Caco-2 (cell line): ENCODE measurements at regions not wholly inside any gene's neighbourhood (a gene's known extent, or its start where the extent isn't known, plus 50 kb on each side); places are given as distances from the start of the nearest gene placed in this dataset.

ENCODE experiments used
- BruUV-seq: library from RNA; stranded (reverse); fragments of 400-500 nt; replicated peaks from 2 replicates; lab custom pipeline; 2021; lab: Mats Ljungman, UMichigan
- CTCF ChIA-PET: fragments of 300-600 bp; sonication (Branson Sonifier 250); formaldehyde crosslinking; loops from one replicate; lab custom pipeline; 2022; ENCODE audit warnings: antibody characterized with exemption; lab: Charles Lee
- POLR2A ChIA-PET: fragments of 300-600 bp; sonication (Branson Sonifier 250); formaldehyde crosslinking; loops from one replicate; lab custom pipeline; 2022; ENCODE audit warnings: antibody characterized with exemption; lab: Charles Lee
- DNase-seq, 2 experiments: peaks; one replicate each; pipeline versions ENCODE4 v3.0.0 to v3.0.0-alpha.2; 2020 to 2022
- H3K27me3 ChIP-seq: replicated peaks from 2 replicates; pipeline ENCODE4 v1.6.0; 2011; ENCODE audit warnings: low read length; ENCODE audit not compliant: control insufficient read depth, insufficient read depth
- H3K36me3 ChIP-seq: 2 replicates; pipeline ENCODE4 v1.5.1; 2011; ENCODE audit warnings: low read length; ENCODE audit not compliant: control insufficient read depth, insufficient read depth
- H3K4me1 ChIP-seq: fragments of 250-450 bp; sonication (Bioruptor Pico); 2 replicates; pipeline ENCODE4 v1.5.1; 2020; ENCODE audit warnings: mild to moderate bottlenecking
- H3K4me3 ChIP-seq: 2 replicates; pipeline ENCODE4 v1.5.1; 2011; ENCODE audit warnings: low read depth, mild to moderate bottlenecking, control low read depth, low read length
- H3K9me3 ChIP-seq: fragments of 250-450 bp; sonication (Bioruptor Pico); 2 replicates; pipeline ENCODE4 v1.5.1; 2020; ENCODE audit warnings: mild to moderate bottlenecking, moderate library complexity
- H3K27ac Mint-ChIP-seq: one replicate; pipeline ENCODE4 v1.8.0; 2022; ENCODE audit warnings: mixed read lengths; ENCODE audit not compliant: unreplicated experiment
- H3K27me3 Mint-ChIP-seq: one replicate; pipeline ENCODE4 v1.8.0; 2022; ENCODE audit warnings: mixed read lengths; ENCODE audit not compliant: insufficient read depth, unreplicated experiment
- H3K36me3 Mint-ChIP-seq: one replicate; pipeline ENCODE4 v1.8.0; 2022; ENCODE audit warnings: mild to moderate bottlenecking, mixed read lengths; ENCODE audit not compliant: insufficient read depth, unreplicated experiment
- H3K4me1 Mint-ChIP-seq: one replicate; pipeline ENCODE4 v1.8.0; 2022; ENCODE audit warnings: low read depth, mixed read lengths; ENCODE audit not compliant: unreplicated experiment
- H3K4me3 Mint-ChIP-seq: one replicate; pipeline ENCODE4 v1.8.0; 2022; ENCODE audit warnings: mild to moderate bottlenecking, moderate library complexity, mixed read lengths; ENCODE audit not compliant: unreplicated experiment
- H3K9me3 Mint-ChIP-seq: one replicate; pipeline ENCODE4 v1.8.0; 2022; ENCODE audit warnings: mixed read lengths; ENCODE audit not compliant: unreplicated experiment
- CTCF ChIP-seq, 2 experiments: fragments of 200-600 bp in 1 of 2; IDR thresholded peaks; 1 replicate in 1 of 2; 2 replicates in 1 of 2; pipeline versions ENCODE4 v1.5.1 to v1.8.0; 2011 to 2022; ENCODE audit warnings: antibody characterized with exemption in 1 of 2, control low read depth in 1 of 2, inconsistent platforms in 1 of 2, low read depth in 1 of 2, low read length in 1 of 2, mild to moderate bottlenecking in 1 of 2, moderate library complexity in 1 of 2; ENCODE audit not compliant: insufficient read depth in 1 of 2, severe bottlenecking in 1 of 2, unreplicated experiment in 1 of 2
- intact Hi-C: fragments of 100-400 bp; cut with micrococcal nuclease; formaldehyde crosslinking; loops from one replicate; pipeline ENCODE4 v1.10.0; 2022; ENCODE audit not compliant: unreplicated experiment

DNA sequence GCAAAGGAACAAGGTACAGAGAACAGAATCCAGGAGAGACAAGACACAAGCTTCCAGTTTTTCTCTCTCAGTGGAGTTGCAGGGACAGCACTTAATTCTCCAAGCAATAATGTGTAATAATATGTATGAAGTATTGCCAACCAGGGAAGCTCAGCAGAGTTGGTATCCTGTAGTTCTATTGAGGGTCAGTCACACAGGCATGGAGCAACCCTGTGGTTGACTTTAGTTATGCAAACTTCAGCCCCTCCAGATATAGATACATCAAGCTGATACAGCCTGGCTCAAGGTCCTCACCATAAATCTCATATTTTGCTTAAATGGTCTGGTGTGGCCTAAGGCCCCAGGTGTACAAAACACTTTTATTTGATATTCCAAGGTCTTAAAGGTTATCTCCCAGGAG lies 248.6 kb upstream of the EPHA5 start:
- Histone ChIP-seq H3K27me3 (no peaks in the 10 kb centered on the region), H3K4me3 (no peak overlapping the region), H3K4me1 (no peaks in the 10 kb centered on the region), H3K36me3 (no peaks in the 10 kb centered on the region), H3K9me3 (no peaks in the 10 kb centered on the region)
- no peak for TF ChIP-seq CTCF (IDR thresholded peaks at IDR 0.05; ENCODE audit: insufficient read depth in 1 of 2, low read depth in 1 of 2, low read length in 1 of 2, severe bottlenecking in 1 of 2, unreplicated experiment in 1 of 2)
- POLR2A ChIA-PET = no interaction called here
- intact Hi-C loops = no loop called here
- BruUV-seq = no TSS peak
- Mint-ChIP-seq H3K4me3 (no peak overlapping the region), H3K9me3 (no peaks in the 10 kb centered on the region), H3K36me3 (no peaks in the 10 kb centered on the region), H3K4me1 (no peaks in the 10 kb centered on the region), H3K27ac (no peak overlapping the region), H3K27me3 (no peaks in the 10 kb centered on the region)
- no peak for DNase-seq
- CTCF ChIA-PET = no interaction called here

GRCh38 chr4:65918212-65918611 lies 247.9 kb upstream of the EPHA5 start:
- Mint-ChIP-seq H3K4me3 (no peak overlapping the region), H3K27me3 (no peaks in the 10 kb centered on the region), H3K9me3 (no peaks in the 10 kb centered on the region), H3K4me1 (no peaks in the 10 kb centered on the region), H3K27ac (no peak overlapping the region), H3K36me3 (no peaks in the 10 kb centered on the region)
- H3K27me3 ChIP-seq = no peaks in the 10 kb centered on the region
- H3K4me3 ChIP-seq = no peak overlapping the region
- TF ChIP-seq CTCF (IDR thresholded peaks at IDR 0.05; ENCODE audit: insufficient read depth in 1 of 2, low read depth in 1 of 2, low read length in 1 of 2, severe bottlenecking in 1 of 2, unreplicated experiment in 1 of 2) = no peak
- no peaks in the 10 kb centered on the region for H3K36me3 ChIP-seq
- no TSS peak for BruUV-seq
- CTCF ChIA-PET = no interaction called here
- intact Hi-C loops = no loop called here
- POLR2A ChIA-PET = no interaction called here
- DNase-seq = no peak
- H3K4me1 ChIP-seq = no peaks in the 10 kb centered on the region
- no peaks in the 10 kb centered on the region for H3K9me3 ChIP-seq

DNA sequence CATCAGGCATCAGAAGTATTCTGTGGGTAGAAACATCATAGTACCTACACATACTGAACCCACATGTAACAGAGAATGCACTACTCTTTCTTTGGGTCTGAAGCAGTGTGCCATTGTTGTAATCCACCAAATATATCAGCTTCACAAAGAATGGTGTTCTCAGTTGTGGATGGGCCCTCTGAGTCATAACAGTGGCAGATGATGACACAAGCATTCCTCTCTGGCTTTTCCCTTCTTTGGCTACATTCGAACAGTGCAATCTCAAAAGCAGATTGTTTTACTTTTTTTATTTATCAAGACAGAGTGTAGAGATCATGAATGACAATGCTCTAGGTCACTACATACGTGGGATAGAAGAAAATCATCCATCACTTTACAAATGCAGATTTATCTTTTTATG lies 247.2 kb upstream of the EPHA5 start:
- Mint-ChIP-seq H3K27ac (no peak overlapping the region), H3K27me3 (peaks cover under 1% of the 10 kb centered on the region), H3K4me1 (no peaks in the 10 kb centered on the region), H3K36me3 (no peaks in the 10 kb centered on the region), H3K9me3 (no peaks in the 10 kb centered on the region), H3K4me3 (no peak overlapping the region)
- H3K36me3 ChIP-seq = no peaks in the 10 kb centered on the region
- TF ChIP-seq CTCF (IDR thresholded peaks at IDR 0.05; ENCODE audit: insufficient read depth in 1 of 2, low read depth in 1 of 2, low read length in 1 of 2, severe bottlenecking in 1 of 2, unreplicated experiment in 1 of 2) = no peak
- no peaks in the 10 kb centered on the region for H3K9me3 ChIP-seq
- H3K4me1 ChIP-seq = no peaks in the 10 kb centered on the region
- intact Hi-C loops = no loop called here
- CTCF ChIA-PET = no interaction called here
- DNase-seq = no peak
- H3K27me3 ChIP-seq = no peaks in the 10 kb centered on the region
- POLR2A ChIA-PET = no interaction called here
- H3K4me3 ChIP-seq = no peak overlapping the region
- no TSS peak for BruUV-seq
